Mammary epithelial cell (primary cell): ENCODE measurements at regions not wholly inside any gene's neighbourhood (a gene's known extent, or its start where the extent isn't known, plus 50 kb on each side); places are given as distances from the start of the nearest gene placed in this dataset.

Experiments used
- EZH2 ChIP-seq: IDR thresholded peaks from 2 replicates; pipeline ENCODE4 v1.6.1; 2012; ENCODE audit warnings: low read length, inconsistent platforms, borderline replicate concordance
- TF ChIP-seq, protein P1 (sequence below), 2 donors: IDR thresholded peaks in 1 of 2; conservative IDR thresholded peaks in 1 of 2; 2 replicates each; pipeline ENCODE4 v1.5.1; 2011 to 2012; ENCODE audit warnings: inconsistent platforms in 2 of 2, low read length in 2 of 2, mild to moderate bottlenecking in 2 of 2, control low read depth in 1 of 2, low read depth in 1 of 2; ENCODE audit not compliant: insufficient read depth in 1 of 2; ENCODE audit errors: extremely low read depth in 1 of 2

DNA sequence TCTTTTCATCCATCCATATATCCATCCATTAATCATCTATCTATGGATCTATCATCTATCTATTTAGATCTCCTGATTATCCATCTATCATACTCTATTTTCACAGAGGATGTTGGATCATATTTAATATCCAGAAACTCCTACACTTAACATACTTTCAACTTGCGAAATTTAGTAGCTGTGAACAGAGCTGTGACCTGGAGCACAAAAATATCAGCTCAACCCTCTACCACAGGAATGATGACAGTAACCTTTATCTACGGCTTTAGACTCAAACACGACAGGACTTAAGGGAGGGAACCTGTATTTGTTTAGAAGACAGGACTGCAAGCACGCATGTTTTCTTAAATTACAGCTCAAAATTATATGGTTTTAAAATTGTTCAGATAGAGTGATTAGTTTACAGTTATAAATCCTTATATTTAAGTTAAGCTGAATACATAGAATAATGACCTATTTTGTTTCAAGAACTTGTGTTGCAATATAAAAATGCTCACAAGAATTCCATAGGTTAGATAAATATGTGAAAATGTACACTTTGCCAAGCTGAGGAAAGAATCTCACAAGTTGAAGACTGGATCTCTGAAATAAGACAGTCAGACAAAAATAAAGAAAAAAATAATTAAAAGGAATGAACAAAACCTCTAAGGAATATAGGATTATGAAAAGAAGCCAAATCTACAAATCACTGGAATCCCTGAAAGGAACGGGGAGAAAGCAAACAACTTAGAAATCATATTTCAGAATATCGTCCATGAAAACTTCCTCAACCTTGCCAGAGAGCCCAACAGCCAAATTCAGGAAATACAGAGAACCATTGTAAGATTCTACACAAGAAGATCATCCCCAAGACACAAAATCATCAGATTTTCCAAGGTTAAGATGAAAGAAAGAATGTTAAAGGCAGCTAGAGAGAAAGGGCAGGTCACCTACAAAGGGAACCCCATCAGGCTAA is 142.0 kb downstream of the COL6A3 start:
- TF ChIP-seq, protein P1, sequence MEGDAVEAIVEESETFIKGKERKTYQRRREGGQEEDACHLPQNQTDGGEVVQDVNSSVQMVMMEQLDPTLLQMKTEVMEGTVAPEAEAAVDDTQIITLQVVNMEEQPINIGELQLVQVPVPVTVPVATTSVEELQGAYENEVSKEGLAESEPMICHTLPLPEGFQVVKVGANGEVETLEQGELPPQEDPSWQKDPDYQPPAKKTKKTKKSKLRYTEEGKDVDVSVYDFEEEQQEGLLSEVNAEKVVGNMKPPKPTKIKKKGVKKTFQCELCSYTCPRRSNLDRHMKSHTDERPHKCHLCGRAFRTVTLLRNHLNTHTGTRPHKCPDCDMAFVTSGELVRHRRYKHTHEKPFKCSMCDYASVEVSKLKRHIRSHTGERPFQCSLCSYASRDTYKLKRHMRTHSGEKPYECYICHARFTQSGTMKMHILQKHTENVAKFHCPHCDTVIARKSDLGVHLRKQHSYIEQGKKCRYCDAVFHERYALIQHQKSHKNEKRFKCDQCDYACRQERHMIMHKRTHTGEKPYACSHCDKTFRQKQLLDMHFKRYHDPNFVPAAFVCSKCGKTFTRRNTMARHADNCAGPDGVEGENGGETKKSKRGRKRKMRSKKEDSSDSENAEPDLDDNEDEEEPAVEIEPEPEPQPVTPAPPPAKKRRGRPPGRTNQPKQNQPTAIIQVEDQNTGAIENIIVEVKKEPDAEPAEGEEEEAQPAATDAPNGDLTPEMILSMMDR (conservative IDR thresholded peaks at IDR 0.05 in 1 of 2, IDR thresholded peaks at IDR 0.05 in 1 of 2; ENCODE audit: extremely low read depth in 1 of 2, insufficient read depth in 1 of 2, low read depth in 1 of 2, low read length in 2 of 2) = no peak
- TF ChIP-seq EZH2 = no peak
